Choroid plexus epithelial cell (primary cell): ENCODE measurements at regions not wholly inside any gene's neighbourhood (a gene's known extent, or its start where the extent isn't known, plus 50 kb on each side); places are given as distances from the start of the nearest gene placed in this dataset.

ENCODE experiments used
- DNase-seq: peaks from one replicate; pipeline ENCODE4 v3.0.0-alpha.2; 2010; ENCODE audit warnings: low read depth
- H3K4me3 ChIP-seq: 2 replicates; pipeline ENCODE4 v1.5.1; 2011; ENCODE audit warnings: low read depth, mild to moderate bottlenecking, control low read depth, low read length, moderate library complexity
- CTCF ChIP-seq: conservative IDR thresholded peaks from 2 replicates; pipeline ENCODE4 v1.5.1; 2011; ENCODE audit warnings: low read depth, mild to moderate bottlenecking, control low read depth, inconsistent platforms, low read length, moderate library complexity

- H3K4me3 ChIP-seq: no peak overlapping the region
- DNase-seq: no peak
- TF ChIP-seq CTCF: no peak
Measured at GRCh38 chr11:44379141-44380008, 69.4 kb upstream of the ALX4 start.

GRCh38 chr11:44380009-44380313 lies 70.0 kb upstream of the ALX4 start:
- DNase-seq: no peak
- TF ChIP-seq CTCF: no peak
- no peak overlapping the region for H3K4me3 ChIP-seq

GRCh38 chr11:44380820-44381219 lies 70.9 kb upstream of the ALX4 start:
- no peak overlapping the region for H3K4me3 ChIP-seq
- no peak for TF ChIP-seq CTCF
- DNase-seq: no peak

- no peak overlapping the region for H3K4me3 ChIP-seq
- no peak for TF ChIP-seq CTCF
- DNase-seq: no peak
Measured at GRCh38 chr11:44381261-44381660, 71.3 kb upstream of the ALX4 start.

GRCh38 chr11:44382118-44382517 lies 72.2 kb upstream of the ALX4 start:
- no peak for TF ChIP-seq CTCF
- H3K4me3 ChIP-seq: no peak overlapping the region
- no peak for DNase-seq

- no peak for TF ChIP-seq CTCF
Measured at GRCh38 chr11:44382656-44383240, 72.8 kb upstream of the ALX4 start.

GRCh38 chr11:44383246-44383645 lies 73.3 kb upstream of the ALX4 start:
- H3K4me3 ChIP-seq: no peak overlapping the region
- TF ChIP-seq CTCF: no peak
- no peak for DNase-seq

More at GRCh38 chr11:44382656-44383240, 72.8 kb upstream of the ALX4 start:
- no peak for DNase-seq
- no peak overlapping the region for H3K4me3 ChIP-seq
